ENCODE measurements at regions not wholly inside any gene's neighbourhood (a gene's known extent, or its start where the extent isn't known, plus 50 kb on each side); places are given as distances from the start of the nearest gene placed in this dataset.

- TF ChIP-seq ZNF274 (IDR thresholded peaks at IDR 0.05; ENCODE audit: low read depth, low read length), result no peak
- no peak overlapping the region for H3K4me3 ChIP-seq (ENCODE audit: low read length)
Observed at GRCh38 chr5:118778941-118779340, 209.4 kb downstream of the DTWD2 start.

- H3K4me3 ChIP-seq (ENCODE audit: low read length), result no peak overlapping the region
- no peak for TF ChIP-seq ZNF274 (IDR thresholded peaks at IDR 0.05; ENCODE audit: low read depth, low read length)
Observed at GRCh38 chr5:118777189-118777736, 211.1 kb downstream of the DTWD2 start.

GRCh38 chr5:118776755-118777154 is 211.6 kb downstream of the DTWD2 start:
- TF ChIP-seq ZNF274 (IDR thresholded peaks at IDR 0.05; ENCODE audit: low read depth, low read length), result no peak
- no peak overlapping the region for H3K4me3 ChIP-seq (ENCODE audit: low read length)

- H3K4me3 ChIP-seq (ENCODE audit: low read length), result no peak overlapping the region
- no peak for TF ChIP-seq ZNF274 (IDR thresholded peaks at IDR 0.05; ENCODE audit: low read depth, low read length)
Observed at GRCh38 chr5:118775790-118776499, 212.4 kb downstream of the DTWD2 start.

- no peak overlapping the region for H3K4me3 ChIP-seq (ENCODE audit: low read length)
- TF ChIP-seq ZNF274 (IDR thresholded peaks at IDR 0.05; ENCODE audit: low read depth, low read length), result no peak
Observed at GRCh38 chr5:118768607-118769175, 219.7 kb downstream of the DTWD2 start.

GRCh38 chr5:118762291-118762690 is 226.1 kb downstream of the DTWD2 start:
- no peak overlapping the region for H3K4me3 ChIP-seq (ENCODE audit: low read length)
- no peak for TF ChIP-seq ZNF274 (IDR thresholded peaks at IDR 0.05; ENCODE audit: low read depth, low read length)

- H3K4me3 ChIP-seq (ENCODE audit: low read length), result no peak overlapping the region
- TF ChIP-seq ZNF274 (IDR thresholded peaks at IDR 0.05; ENCODE audit: low read depth, low read length), result no peak
Observed at GRCh38 chr5:118761814-118762213, 226.5 kb downstream of the DTWD2 start.

- no peak overlapping the region for H3K4me3 ChIP-seq (ENCODE audit: low read length)
- no peak for TF ChIP-seq ZNF274 (IDR thresholded peaks at IDR 0.05; ENCODE audit: low read depth, low read length)
Observed at GRCh38 chr5:118752969-118753368, 235.4 kb downstream of the DTWD2 start.

GRCh38 chr5:118736396-118736795 is 252.0 kb downstream of the DTWD2 start:
- H3K4me3 ChIP-seq (ENCODE audit: low read length), result no peak overlapping the region
- TF ChIP-seq ZNF274 (IDR thresholded peaks at IDR 0.05; ENCODE audit: low read depth, low read length), result no peak

GRCh38 chr5:118733394-118733793 is 255.0 kb downstream of the DTWD2 start:
- no peak for TF ChIP-seq ZNF274 (IDR thresholded peaks at IDR 0.05; ENCODE audit: low read depth, low read length)

GRCh38 chr5:118728191-118728590 is 260.2 kb downstream of the DTWD2 start:
- no peak for TF ChIP-seq ZNF274 (IDR thresholded peaks at IDR 0.05; ENCODE audit: low read depth, low read length)
- H3K4me3 ChIP-seq (ENCODE audit: low read length), result no peak overlapping the region

More at GRCh38 chr5:118733394-118733793, 255.0 kb downstream of the DTWD2 start:
- H3K4me3 ChIP-seq (ENCODE audit: low read length), result no peak overlapping the region

GRCh38 chr5:118726891-118727290 is 261.5 kb downstream of the DTWD2 start:
- H3K4me3 ChIP-seq (ENCODE audit: low read length), result no peak overlapping the region
- no peak for TF ChIP-seq ZNF274 (IDR thresholded peaks at IDR 0.05; ENCODE audit: low read depth, low read length)

GRCh38 chr5:118723021-118723338 is 265.4 kb downstream of the DTWD2 start:
- H3K4me3 ChIP-seq (ENCODE audit: low read length), result no peak overlapping the region
- TF ChIP-seq ZNF274 (IDR thresholded peaks at IDR 0.05; ENCODE audit: low read depth, low read length), result no peak

- H3K4me3 ChIP-seq (ENCODE audit: low read length), result no peak overlapping the region; the same call in 1 of the 2 replicates
- no peak for TF ChIP-seq ZNF274 (IDR thresholded peaks at IDR 0.05; ENCODE audit: low read depth, low read length)
Observed at GRCh38 chr5:118722122-118723020, 266.0 kb downstream of the DTWD2 start.

All from GM08714 (cell line).